Muscle of back (tissue), 3 donors: ENCODE measurements at regions not wholly inside any gene's neighbourhood (a gene's known extent, or its start where the extent isn't known, plus 50 kb on each side); places are given as distances from the start of the nearest gene placed in this dataset.

ENCODE experiments used
- DNase-seq, 3 donors: peaks; one replicate each; pipeline versions ENCODE4 v3.0.0 to v3.0.0-alpha.2; 2013

- DNase-seq, result no peak
Measured at GRCh38 chr9:78493166-78493742, 196.3 kb downstream of the PSAT1 start.

- no peak for DNase-seq
Measured at GRCh38 chr9:78502566-78502965, 205.6 kb downstream of the PSAT1 start.

- no peak for DNase-seq
Measured at GRCh38 chr9:78505546-78505945, 208.6 kb downstream of the PSAT1 start.

GRCh38 chr9:78507037-78507436 is 210.1 kb downstream of the PSAT1 start:
- DNase-seq, result no peak

GRCh38 chr9:78510035-78510434 is 213.1 kb downstream of the PSAT1 start:
- DNase-seq, result no peak

- DNase-seq, result no peak
Measured at GRCh38 chr9:78515108-78515507, 218.2 kb downstream of the PSAT1 start.

- DNase-seq, result no peak
Measured at GRCh38 chr9:78519786-78520185, 222.9 kb downstream of the PSAT1 start.

GRCh38 chr9:78521680-78522079 is 224.8 kb downstream of the PSAT1 start:
- DNase-seq, result no peak

GRCh38 chr9:78525986-78526560 is 229.1 kb downstream of the PSAT1 start:
- no peak for DNase-seq

- DNase-seq, result no peak
Measured at GRCh38 chr9:78533500-78533899, 236.6 kb downstream of the PSAT1 start.

- no peak for DNase-seq
Measured at GRCh38 chr9:78539188-78539587, 242.3 kb downstream of the PSAT1 start.

GRCh38 chr9:78539904-78540303 is 243.0 kb downstream of the PSAT1 start:
- DNase-seq, result no peak

- DNase-seq, result no peak
Measured at GRCh38 chr9:78541868-78542443, 245.0 kb downstream of the PSAT1 start.

- peak in 2 of 3 donors; percentile 14 to 66 for DNase-seq
Measured at GRCh38 chr9:78542491-78543181, 245.7 kb downstream of the PSAT1 start.

GRCh38 chr9:78543353-78543752 is 246.4 kb downstream of the PSAT1 start:
- DNase-seq, result no peak

GRCh38 chr9:78544230-78544629 is 247.3 kb downstream of the PSAT1 start:
- peak in 2 of 3 donors; percentile 6 to 69 for DNase-seq

- DNase-seq, result no peak
Measured at GRCh38 chr9:78547831-78548230, 250.9 kb downstream of the PSAT1 start.

GRCh38 chr9:78548670-78549069 is 251.7 kb downstream of the PSAT1 start:
- no peak for DNase-seq

- no peak for DNase-seq
Measured at GRCh38 chr9:78549711-78550110, 252.8 kb downstream of the PSAT1 start.

- no peak for DNase-seq
Measured at GRCh38 chr9:78552802-78553201, 255.9 kb downstream of the PSAT1 start.

- DNase-seq, result no peak
Measured at GRCh38 chr9:78557540-78557939, 260.6 kb downstream of the PSAT1 start.

- peak in 1 of 3 donors; percentile 57 for DNase-seq
Measured at GRCh38 chr9:78559449-78559885, 262.5 kb downstream of the PSAT1 start.

GRCh38 chr9:78562021-78562420 is 265.1 kb downstream of the PSAT1 start:
- DNase-seq, result no peak
